Astrocyte (in vitro differentiated cells and primary cell): ENCODE measurements at regions not wholly inside any gene's neighbourhood (a gene's known extent, or its start where the extent isn't known, plus 50 kb on each side); places are given as distances from the start of the nearest gene placed in this dataset.
A peak's percentile ranks its signal among the peaks of the same experiment; 100 is the strongest.

ENCODE experiments used
- DNase-seq: peaks from one replicate; pipeline ENCODE4 v3.0.0-alpha.2; 2010; ENCODE audit warnings: low read depth
- FAIRE-seq: peaks from 2 replicates; lab custom pipeline; 2011; peaks lifted over from hg19 to GRCh38; lab: Jason Lieb, UNC
- H2AFZ ChIP-seq: 2 replicates; pipeline ENCODE4 v1.6.0; 2012; ENCODE audit warnings: low read depth, low read length, inconsistent platforms
- H3K27ac ChIP-seq: 2 replicates; pipeline ENCODE4 v1.5.1; 2011; ENCODE audit warnings: low read depth, low read length, inconsistent platforms
- H3K27me3 ChIP-seq: 2 replicates; pipeline ENCODE4 v1.6.0; 2011; ENCODE audit warnings: low read length, inconsistent platforms; ENCODE audit not compliant: insufficient read depth
- H3K36me3 ChIP-seq: 2 replicates; pipeline ENCODE4 v1.5.1; 2011; ENCODE audit warnings: low read length, inconsistent platforms; ENCODE audit not compliant: insufficient read depth
- H3K4me1 ChIP-seq: 2 replicates; pipeline ENCODE4 v1.5.1; 2011; ENCODE audit warnings: low read length, inconsistent platforms; ENCODE audit not compliant: insufficient read depth
- H3K4me2 ChIP-seq: 2 replicates; pipeline ENCODE4 v1.6.0; 2012; ENCODE audit warnings: low read length, inconsistent platforms
- H3K4me3 ChIP-seq: 2 replicates; pipeline ENCODE4 v1.5.1; 2011; ENCODE audit warnings: low read depth, mild to moderate bottlenecking, low read length, inconsistent platforms; ENCODE audit not compliant: insufficient read depth
- H3K79me2 ChIP-seq: 2 replicates; pipeline ENCODE4 v1.6.0; 2012; ENCODE audit warnings: mild to moderate bottlenecking, low read length, inconsistent platforms; ENCODE audit not compliant: insufficient read depth
- H3K9ac ChIP-seq: 2 replicates; pipeline ENCODE4 v1.6.0; 2012; ENCODE audit warnings: mild to moderate bottlenecking, low read length, inconsistent platforms
- H3K9me3 ChIP-seq: 2 replicates; pipeline ENCODE4 v1.5.1; 2012; ENCODE audit warnings: low read depth, mild to moderate bottlenecking, low read length, inconsistent platforms; ENCODE audit not compliant: insufficient read depth
- H4K20me1 ChIP-seq: 2 replicates; pipeline ENCODE4 v1.6.0; 2012; ENCODE audit warnings: low read length, inconsistent platforms; ENCODE audit not compliant: insufficient read depth
- H3K27ac Mint-ChIP-seq: one replicate; pipeline ENCODE4 v1.8.0; 2021; ENCODE audit warnings: mild to moderate bottlenecking, mixed read lengths; ENCODE audit not compliant: unreplicated experiment
- H3K27me3 Mint-ChIP-seq: one replicate; pipeline ENCODE4 v1.8.0; 2021; ENCODE audit warnings: low read depth, mixed read lengths; ENCODE audit not compliant: unreplicated experiment
- H3K36me3 Mint-ChIP-seq: one replicate; pipeline ENCODE4 v1.8.0; 2021; ENCODE audit warnings: low read depth, mixed read lengths; ENCODE audit not compliant: unreplicated experiment
- H3K4me1 Mint-ChIP-seq: one replicate; pipeline ENCODE4 v1.8.0; 2021; ENCODE audit warnings: low read depth, mixed read lengths; ENCODE audit not compliant: unreplicated experiment
- H3K4me3 Mint-ChIP-seq: one replicate; pipeline ENCODE4 v1.8.0; 2021; ENCODE audit warnings: mild to moderate bottlenecking, moderate library complexity, mixed read lengths; ENCODE audit not compliant: unreplicated experiment
- H3K9me3 Mint-ChIP-seq: one replicate; pipeline ENCODE4 v1.8.0; 2021; ENCODE audit warnings: mild to moderate bottlenecking, mixed read lengths; ENCODE audit not compliant: unreplicated experiment
- EZH2 ChIP-seq: IDR thresholded peaks from 2 replicates; pipeline ENCODE4 v1.6.1; 2012; ENCODE audit warnings: mild to moderate bottlenecking, low read length, inconsistent platforms; ENCODE audit not compliant: insufficient read depth
- TF ChIP-seq, protein P1 (sequence below): IDR thresholded peaks from 2 replicates; pipeline ENCODE4 v1.5.1; 2011; ENCODE audit warnings: low read depth, mild to moderate bottlenecking, inconsistent platforms, low read length, moderate library complexity; ENCODE audit not compliant: insufficient read depth

DNA sequence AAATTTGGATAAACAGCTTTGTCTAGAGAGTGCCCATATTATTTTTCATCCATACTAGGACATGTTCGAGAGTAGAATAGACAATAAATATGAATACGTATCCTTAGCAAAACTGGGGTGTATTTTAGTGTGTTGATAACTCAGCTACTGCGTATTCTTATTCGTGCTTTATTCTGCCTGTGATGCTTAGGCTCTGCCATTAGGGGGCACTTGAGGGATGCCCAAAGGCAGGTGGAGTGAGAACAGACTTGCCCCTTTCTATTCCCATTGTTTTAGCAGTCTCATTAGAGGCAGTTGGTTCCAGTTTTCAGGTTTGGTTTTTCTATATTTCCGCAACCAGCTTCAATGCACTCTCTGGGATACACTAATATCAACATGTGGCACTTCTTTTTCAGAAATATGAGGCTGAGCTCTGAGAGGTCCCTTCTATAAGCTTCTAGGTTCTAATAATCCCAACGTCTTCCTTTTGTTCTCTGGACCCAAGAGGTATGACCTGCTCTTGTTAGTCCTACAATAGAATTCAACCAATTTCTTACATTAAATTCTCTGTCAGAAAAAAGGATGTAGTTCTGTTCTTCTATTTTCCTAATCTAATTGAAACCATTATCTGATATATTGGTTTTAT, 985.7 kb upstream of the FBXO33 start:
- no peaks in the 10 kb centered on the region for H3K36me3 Mint-ChIP-seq
- FAIRE-seq: no peak
- no peaks in the 10 kb centered on the region for H3K9me3 Mint-ChIP-seq
- H3K27me3 Mint-ChIP-seq: no peaks in the 10 kb centered on the region
- H3K4me1 Mint-ChIP-seq: no peaks in the 10 kb centered on the region
- no peaks in the 10 kb centered on the region for H3K27me3 ChIP-seq
- H3K4me3 ChIP-seq: no peak overlapping the region
- TF ChIP-seq EZH2: no peak
- TF ChIP-seq, protein P1, sequence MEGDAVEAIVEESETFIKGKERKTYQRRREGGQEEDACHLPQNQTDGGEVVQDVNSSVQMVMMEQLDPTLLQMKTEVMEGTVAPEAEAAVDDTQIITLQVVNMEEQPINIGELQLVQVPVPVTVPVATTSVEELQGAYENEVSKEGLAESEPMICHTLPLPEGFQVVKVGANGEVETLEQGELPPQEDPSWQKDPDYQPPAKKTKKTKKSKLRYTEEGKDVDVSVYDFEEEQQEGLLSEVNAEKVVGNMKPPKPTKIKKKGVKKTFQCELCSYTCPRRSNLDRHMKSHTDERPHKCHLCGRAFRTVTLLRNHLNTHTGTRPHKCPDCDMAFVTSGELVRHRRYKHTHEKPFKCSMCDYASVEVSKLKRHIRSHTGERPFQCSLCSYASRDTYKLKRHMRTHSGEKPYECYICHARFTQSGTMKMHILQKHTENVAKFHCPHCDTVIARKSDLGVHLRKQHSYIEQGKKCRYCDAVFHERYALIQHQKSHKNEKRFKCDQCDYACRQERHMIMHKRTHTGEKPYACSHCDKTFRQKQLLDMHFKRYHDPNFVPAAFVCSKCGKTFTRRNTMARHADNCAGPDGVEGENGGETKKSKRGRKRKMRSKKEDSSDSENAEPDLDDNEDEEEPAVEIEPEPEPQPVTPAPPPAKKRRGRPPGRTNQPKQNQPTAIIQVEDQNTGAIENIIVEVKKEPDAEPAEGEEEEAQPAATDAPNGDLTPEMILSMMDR: peak; percentile 34
- H3K27ac Mint-ChIP-seq: no peak overlapping the region
- no peak overlapping the region for H2AFZ ChIP-seq
- H3K27ac ChIP-seq: no peak overlapping the region
- H3K36me3 ChIP-seq: no peaks in the 10 kb centered on the region
- H3K79me2 ChIP-seq: no peaks in the 10 kb centered on the region
- H3K9me3 ChIP-seq: no peaks in the 10 kb centered on the region
- no peaks in the 10 kb centered on the region for H4K20me1 ChIP-seq
- no peaks in the 10 kb centered on the region for H3K4me1 ChIP-seq
- no peak for DNase-seq
- no peak overlapping the region for H3K9ac ChIP-seq
- H3K4me2 ChIP-seq: no peak overlapping the region
- no peak overlapping the region for H3K4me3 Mint-ChIP-seq

DNA sequence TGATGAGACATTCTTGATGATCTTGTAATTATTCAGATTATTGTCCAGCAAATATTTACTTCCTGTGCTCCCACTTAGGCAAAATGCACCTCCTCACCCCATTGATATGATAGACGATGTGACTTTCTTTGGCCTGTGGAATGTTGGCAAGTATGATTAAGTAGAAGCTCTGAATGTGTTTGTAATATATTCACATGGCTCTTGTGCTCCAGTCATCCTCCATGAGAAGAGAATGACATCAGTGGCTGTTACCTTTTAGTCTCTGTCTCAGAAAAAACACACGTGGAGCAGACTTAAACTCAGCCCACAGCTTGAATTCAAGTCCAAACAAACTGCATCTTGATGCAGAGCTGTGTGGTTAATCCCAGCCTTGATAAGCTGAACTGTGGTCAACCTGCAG, 984.3 kb upstream of the FBXO33 start:
- Histone ChIP-seq H2AFZ (no peak overlapping the region), H3K4me1 (no peaks in the 10 kb centered on the region), H3K27me3 (no peaks in the 10 kb centered on the region), H3K9me3 (no peaks in the 10 kb centered on the region), H3K4me2 (no peak overlapping the region), H3K36me3 (no peaks in the 10 kb centered on the region), H4K20me1 (no peaks in the 10 kb centered on the region), H3K79me2 (no peaks in the 10 kb centered on the region), H3K27ac (no peak overlapping the region), H3K4me3 (no peak overlapping the region), H3K9ac (no peak overlapping the region)
- TF ChIP-seq EZH2: no peak
- TF ChIP-seq, protein P1: no peak
- Mint-ChIP-seq H3K9me3 (no peaks in the 10 kb centered on the region), H3K36me3 (no peaks in the 10 kb centered on the region), H3K4me3 (no peak overlapping the region), H3K27ac (no peak overlapping the region), H3K27me3 (no peaks in the 10 kb centered on the region), H3K4me1 (no peaks in the 10 kb centered on the region)
- DNase-seq (no peak), FAIRE-seq (no peak)

DNA sequence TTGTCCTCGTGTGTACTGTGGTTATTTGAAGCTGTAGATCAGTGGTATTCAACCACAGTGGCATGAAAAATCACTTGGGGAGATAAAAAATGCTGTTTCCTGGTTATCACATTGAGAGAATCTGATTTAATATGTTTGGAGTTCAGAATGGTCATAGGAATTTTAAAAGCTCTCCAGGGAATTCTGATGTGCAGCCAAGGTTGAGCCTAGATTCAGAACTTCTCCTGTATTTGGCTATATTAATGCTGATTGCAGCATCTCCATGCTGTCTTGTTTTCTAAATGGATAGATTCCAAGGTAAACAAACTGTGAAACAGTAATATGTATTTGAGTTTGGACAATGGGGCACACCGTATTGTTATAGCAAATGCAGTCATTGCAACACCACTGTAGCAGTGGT, 982.2 kb upstream of the FBXO33 start:
- peak; percentile 10 for DNase-seq
- H3K4me1 Mint-ChIP-seq: no peaks in the 10 kb centered on the region

More for the DNA sequence above, 982.2 kb upstream of the FBXO33 start:
- no peak overlapping the region for H3K27ac ChIP-seq
- Mint-ChIP-seq H3K36me3 (no peaks in the 10 kb centered on the region), H3K4me3 (no peak overlapping the region), H3K9me3 (peaks cover 4% of the 10 kb centered on the region), H3K27me3 (no peaks in the 10 kb centered on the region), H3K27ac (no peak overlapping the region)
- no peaks in the 10 kb centered on the region for H3K27me3 ChIP-seq
- H3K36me3 ChIP-seq: no peaks in the 10 kb centered on the region
- H3K4me2 ChIP-seq: no peak overlapping the region
- no peak for TF ChIP-seq EZH2
- TF ChIP-seq, protein P1: no peak
- no peak overlapping the region for H2AFZ ChIP-seq
- no peak for FAIRE-seq
- no peaks in the 10 kb centered on the region for H3K4me1 ChIP-seq
- no peaks in the 10 kb centered on the region for H3K79me2 ChIP-seq
- no peaks in the 10 kb centered on the region for H3K9me3 ChIP-seq
- H3K9ac ChIP-seq: no peak overlapping the region
- H3K4me3 ChIP-seq: no peak overlapping the region
- H4K20me1 ChIP-seq: no peaks in the 10 kb centered on the region
